CD4-positive, alpha-beta T cell treated with Interleukin-6 for 4 hours (primary cell): ENCODE measurements at regions not wholly inside any gene's neighbourhood (a gene's known extent, or its start where the extent isn't known, plus 50 kb on each side); places are given as distances from the start of the nearest gene placed in this dataset.

Source experiments
- DNase-seq: peaks from one replicate; pipeline ENCODE4 v3.0.0-alpha.2; 2020; ENCODE audit warnings: mixed read lengths

DNA sequence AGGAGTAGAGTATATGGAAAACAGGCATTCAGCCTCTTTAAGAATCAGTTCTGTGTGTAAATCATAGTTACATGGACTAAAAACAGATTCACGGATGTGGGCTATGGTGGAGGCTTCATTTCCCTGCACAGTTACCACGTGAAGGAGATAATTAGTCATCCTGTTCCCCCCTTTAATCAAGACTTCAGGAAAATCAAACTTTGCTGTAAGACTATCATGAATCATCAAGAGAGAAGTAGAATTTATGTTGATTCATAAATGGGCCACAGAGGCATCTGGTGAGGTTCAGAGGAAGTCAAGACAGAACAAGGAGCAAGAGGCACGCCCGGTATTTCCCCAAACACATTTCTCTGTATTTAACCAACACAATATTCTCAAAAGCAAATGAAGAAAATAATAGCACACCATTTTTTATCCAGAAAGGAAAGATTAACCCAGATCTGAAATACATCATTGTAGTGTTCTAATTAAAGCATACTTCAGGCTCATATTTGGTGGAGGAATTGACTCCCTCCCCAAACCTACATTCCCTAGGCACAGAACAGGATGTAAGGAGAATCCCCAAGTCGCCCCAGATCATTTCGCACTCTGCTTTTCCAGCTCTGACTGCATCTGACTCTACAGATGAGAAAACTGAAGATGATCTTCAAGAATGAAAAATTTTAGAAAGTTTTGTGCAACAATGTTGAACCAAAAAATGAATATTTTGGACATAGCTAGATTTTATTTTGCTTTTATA is 175.8 kb upstream of the GAS1 start:
- no peak for DNase-seq

DNA sequence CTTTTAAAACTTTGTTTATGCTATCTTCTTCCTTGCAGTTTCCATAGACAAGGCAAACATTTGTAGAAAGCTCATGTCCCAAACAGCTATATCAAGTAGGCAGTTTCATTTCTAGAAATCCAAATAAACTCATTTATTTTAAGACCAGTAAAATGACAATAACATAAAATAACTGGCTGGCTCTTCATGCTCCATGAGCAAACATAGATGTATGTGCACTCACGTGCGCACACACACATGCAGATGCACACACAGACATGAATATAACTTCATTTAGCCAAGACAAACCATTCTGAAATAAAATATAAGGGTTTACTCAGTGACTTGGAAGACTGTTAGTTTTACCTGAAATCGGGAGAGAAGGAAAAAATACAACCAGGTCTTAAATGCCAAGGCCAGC is 176.5 kb upstream of the GAS1 start:
- DNase-seq: no peak

DNA sequence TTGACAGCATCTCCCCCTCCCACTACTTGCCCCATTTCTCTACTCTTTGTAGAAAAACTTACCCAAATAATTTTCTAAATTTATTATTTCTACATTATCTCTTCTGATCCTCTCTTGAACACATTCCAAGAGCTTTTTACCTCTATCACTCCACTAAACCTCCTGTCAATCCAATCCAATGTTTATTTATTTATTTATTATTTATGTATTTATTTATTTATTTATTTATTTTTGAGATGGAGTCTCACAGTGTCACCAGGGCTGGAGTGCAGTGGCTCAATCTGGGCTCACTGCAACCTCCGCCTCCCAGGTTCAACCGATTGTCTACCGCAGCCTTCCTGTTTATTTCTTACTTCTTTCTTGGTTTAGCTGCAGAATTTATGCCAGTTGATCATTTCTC is 178.5 kb upstream of the GAS1 start:
- DNase-seq: no peak

DNA sequence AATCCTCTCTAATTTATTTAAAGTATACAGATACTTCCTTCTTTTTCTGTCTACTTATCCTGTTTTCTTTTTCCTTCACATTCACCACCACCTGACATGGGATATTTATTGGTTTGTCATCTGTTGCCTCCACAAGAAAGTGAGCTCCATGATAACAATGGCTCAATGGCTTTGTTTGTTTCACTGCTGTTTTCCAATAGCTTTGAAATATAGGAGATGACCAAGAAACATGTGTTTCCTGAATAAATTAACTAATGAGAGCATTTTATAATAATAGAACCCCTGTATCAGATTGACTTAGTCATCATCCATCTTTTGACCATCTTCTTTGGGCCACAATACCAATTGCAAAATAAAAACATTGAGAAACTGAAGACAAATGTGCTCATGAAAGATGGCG is 180.2 kb upstream of the GAS1 start:
- no peak for DNase-seq

DNA sequence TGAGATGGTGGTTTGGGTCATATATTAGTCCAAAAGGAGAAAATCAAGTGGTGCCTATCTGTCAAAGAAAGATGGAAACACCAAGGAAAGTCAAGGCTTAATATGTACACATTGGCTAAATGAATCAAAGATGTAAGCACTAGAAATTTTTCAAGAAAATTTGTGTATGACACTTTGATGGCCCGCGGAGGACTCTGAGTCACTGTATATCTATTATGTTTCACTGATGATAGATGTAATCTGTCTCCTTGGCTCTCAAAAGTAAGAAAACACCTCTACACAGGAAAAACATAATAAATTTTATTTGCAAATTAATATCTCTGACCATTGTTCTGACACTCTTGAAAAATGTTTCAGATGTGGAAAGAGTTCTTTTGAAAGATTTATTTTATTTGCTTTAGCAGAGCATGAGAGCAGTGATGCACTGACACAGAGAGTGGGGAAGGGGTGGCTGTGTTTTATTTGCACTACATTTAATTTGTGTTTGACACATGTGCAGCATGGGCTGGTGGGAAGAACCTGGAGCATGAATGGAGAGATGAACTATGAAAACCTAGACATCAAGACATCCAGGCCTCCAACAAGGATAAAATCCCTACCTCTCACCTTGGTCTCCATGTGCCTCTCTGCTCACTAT is 180.8 kb upstream of the GAS1 start:
- DNase-seq: no peak

DNA sequence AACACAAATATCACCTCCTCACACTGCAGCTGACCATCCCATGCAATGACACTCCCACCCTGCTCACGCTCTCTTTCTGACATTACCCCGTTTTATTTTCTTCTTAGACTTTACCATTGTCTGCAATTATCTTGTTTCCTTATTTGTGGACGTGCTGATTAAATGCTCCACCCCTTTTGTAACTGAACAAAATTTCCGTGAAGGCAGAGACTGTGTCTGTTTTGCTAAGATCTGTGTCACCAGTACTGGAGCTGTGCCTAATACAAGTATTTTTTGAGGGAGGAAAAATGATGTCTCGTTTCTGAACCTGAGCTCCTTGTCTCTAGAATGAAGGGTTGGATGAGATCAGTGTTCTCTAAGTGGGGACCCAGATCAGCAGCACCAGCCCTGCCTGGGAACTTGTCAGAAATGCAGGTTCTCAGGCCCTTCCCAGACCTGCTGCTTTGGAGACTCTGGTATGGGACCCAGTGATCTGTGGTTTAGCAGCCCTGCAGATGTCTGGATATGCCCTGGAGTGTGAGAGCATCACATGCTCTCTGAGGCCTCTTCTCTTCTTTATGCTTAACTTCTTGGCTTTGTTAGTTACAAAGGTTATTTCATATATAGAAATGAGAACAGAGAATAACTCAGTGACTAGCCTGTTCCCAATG is 181.7 kb upstream of the GAS1 start:
- DNase-seq: no peak

DNA sequence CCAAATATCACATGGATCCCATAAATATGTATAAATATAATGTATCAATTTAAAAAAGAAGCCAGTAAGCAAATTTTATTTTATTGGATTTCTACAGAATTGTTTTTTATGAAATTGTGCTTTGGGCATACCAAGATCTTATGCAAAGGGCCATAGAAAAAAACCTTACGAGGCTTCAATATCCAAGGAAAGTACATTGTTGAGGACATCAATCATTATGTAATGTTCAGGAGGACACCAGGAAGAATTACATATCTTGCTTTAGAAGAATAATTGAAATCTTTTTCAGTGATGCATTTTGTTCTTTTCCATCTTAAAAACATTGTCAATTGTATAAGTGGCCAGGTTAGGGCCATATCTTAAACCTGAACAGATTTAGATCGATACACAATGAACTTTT is 187.8 kb upstream of the GAS1 start:
- no peak for DNase-seq

DNA sequence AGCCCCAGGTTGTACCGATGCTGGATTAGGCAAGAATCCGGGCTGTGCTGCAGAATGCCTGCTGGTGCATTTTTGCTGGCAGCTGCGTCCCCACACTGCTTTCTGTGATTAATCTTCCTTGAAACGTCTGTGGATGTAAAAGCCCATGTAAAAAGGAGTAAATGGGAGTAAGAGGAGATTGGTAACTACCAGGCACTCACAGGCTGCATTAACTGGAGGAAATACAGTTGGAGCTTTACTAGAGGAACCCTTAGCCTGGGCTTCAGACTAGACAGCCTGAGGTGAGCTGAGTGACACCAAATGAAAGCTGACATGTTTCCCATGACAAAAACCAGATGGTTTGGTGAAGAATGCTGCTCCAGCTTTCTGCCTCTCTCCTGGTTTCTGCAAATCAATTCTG is 190.4 kb upstream of the GAS1 start:
- DNase-seq: no peak

DNA sequence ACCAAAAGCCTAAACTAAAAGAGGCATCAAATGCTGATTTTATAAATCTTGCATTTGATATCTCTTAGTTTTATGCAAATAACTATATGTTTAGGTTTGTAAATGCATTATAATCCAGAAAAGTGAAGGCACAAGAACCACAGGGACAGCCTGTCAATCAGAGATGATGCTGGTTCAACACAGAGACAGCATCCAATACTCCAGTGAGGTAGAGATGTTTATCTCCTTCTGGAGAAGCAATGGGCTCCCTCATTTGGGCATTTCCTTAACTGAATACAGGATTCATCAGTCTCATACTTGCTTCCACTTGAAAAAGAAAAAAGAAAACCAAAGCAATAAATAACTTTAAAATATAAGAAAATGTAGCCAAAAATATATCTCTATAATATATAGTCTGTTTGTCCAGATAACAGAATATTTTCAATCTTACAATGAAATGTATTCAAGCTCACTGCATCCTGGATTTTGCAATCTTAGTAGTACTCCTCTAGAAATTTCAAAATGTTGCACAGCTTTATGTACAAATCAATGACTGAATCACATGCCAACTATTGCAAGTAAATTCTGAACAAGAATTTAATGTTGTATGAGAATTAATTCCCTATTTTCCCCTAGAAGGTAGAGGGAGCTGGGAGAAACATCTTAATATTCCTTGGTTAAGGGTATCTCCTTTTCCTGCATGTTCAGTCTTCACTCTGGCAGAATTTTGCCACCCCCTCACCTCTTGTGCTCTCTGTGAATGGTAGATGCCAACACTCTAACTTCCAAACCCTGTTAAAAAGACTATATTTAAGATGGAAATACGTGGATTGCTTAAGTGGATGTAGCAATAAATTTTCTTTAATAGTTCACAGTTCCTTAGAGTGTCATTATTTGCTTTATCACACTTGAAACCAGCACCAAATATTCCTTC is 191.1 kb upstream of the GAS1 start:
- DNase-seq: no peak

DNA sequence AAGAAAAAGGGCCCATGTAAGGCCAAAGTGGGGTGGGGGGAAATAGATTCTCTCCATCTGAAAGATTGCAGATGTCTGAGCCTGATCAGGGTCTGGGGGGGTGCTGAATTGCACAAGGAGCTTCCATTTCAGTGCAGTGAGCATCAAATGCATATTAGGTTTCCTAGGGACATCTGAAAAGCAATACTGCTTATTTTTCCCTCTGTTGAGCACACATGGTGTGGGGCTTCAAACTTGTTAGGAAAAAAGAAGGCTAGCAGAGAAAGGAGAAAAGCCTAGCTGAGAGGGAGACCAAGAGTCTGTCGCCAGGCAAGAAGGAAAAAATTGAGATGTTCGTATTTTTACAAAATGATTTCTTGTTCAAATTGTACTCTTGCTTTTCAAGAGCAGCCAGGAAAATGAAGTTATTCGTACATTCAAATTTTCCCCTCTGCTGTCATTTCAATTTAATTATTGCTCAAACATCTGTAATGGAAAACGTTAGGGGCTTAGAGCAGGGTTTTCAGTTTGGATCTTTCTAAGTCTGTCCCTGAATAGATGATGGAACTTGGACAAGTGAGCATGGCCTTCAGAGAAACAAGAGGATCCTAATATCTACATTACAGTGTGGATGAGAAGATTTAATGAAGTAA is 191.9 kb upstream of the GAS1 start:
- no peak for DNase-seq

DNA sequence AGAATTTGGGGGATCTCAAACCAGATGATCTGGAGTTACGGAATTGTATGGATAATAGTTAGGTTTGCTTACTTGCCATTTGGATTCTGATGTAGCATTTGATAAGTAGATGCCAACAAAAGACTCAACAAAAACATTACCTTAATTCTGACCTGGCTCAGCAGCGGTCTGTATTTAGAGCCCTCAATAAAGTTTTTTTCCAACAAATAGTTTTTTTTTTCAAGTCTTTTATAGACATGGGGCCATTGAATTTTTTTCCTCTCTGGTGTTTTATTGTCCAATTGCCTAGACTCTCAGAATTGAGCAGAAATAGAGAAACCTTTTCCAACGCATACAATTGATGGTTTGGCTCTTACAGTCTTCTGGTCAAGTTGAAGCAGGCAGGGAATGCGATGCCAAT is 192.8 kb upstream of the GAS1 start:
- no peak for DNase-seq

DNA sequence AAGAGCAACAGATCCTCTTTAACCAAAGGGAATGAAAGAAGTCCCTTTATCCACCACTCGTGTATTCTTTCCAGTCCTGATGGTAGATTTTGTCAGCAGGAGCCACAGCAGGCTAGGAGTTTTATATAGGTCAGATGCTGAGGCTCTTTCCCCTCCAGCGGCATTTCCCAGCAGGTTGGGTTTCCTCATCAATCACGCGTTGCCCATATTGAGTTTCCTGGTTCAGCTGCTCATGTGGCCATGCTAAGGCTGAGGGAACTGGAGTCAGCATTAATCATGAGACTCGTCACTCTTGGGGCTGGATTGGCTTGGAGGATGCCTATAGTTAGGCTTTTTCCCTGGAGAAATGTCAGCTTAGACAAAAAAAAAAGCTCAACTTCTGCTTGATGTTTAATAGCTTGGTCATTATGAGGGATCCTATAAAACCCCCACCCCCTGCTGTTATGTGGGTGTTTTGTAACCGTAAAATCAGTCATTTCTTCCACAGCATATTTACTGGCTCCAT is 193.4 kb upstream of the GAS1 start:
- no peak for DNase-seq

DNA sequence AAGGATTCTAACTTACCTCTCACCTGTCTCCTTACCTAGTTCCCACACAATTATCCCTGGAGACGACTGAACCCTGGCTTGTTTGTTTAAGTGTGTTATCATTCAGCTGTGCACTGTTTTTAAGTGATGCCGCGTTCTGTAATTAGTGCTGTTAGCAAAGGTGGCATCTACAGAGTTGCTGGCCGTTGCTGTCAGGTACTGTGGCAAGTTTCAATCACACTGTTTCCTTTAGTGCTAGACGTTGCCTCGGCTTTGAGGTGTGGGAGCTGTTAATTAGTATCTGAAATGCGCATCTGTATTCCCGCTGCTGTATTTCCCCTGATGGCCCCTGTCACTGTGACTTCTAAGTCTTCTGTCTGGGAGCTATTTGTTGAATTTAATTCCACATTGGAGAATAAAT is 193.8 kb upstream of the GAS1 start:
- no peak for DNase-seq

DNA sequence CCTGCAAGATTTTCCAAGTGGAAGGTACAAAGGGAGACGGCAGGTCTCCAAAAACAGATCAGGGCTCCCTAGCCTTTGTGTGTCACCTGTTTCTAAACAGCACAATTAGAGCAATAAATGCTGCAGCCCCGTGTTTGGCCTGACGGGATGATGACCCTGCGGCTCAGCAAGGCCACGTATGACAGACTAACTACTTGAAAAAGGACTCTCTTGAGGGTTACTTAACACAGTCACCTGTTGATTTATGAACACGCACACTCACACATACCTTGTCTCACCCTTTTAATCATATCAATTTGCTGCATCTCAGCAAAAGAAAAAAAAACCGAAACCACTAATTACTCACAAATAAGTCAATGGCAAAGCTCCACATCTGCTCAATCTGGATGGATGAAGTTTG is 199.6 kb upstream of the GAS1 start:
- no peak for DNase-seq

DNA sequence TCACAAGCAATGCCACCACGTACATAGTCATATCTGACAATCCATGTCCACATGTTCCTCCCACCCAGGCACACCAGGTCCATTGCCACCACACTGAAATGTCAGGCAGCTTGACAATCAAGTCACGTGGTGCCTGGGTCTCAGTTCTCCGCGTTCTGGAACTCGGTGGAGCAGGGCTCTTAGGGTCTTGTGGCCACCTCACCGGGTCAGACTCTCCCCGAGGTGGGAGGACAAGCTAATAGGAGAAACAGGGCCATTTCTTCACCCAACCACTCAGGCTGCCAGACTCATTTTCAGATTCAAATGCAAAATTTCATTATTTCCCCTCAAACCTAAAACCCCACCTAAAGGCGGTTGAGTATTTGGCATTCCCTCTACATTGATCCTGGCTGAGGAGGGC is 200.5 kb upstream of the GAS1 start:
- DNase-seq: no peak

DNA sequence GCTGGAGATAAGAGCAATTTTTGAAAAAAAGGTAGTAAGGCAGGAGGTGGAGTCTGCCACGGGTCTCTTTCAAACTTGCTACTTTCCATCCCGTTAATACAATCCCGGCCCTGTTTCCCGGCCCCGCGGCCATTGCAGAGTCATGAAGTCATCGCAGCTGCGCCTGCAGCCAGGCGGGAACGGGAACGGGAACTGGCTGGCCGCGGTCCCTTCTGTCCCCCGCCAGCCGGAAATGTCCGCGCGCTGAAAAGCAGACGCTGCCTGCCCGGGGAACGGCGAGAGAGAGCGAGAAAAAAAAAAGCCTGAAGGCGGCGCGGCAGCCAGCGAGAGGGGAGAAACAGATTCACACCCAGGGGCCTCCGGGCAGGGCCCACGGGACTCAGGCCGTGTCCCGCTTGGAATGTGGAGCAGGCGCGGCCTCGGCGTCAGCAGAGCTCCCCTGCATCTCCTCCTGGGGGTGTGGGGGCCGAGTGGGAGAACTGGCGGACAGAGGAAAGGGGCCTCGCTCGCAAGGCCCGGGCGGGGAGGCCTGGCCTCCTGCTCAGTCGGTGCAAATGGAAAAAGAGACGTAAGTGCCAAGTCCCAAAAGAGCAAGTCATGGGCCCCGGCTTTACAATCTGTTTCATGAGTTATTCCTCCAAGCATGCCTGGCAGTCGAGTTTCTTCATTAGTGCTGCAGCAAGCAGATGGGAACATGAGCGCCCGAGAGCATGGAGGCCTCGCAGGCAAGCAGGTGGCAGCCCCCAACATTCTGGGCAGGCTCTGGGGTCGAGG is 201.2 kb upstream of the GAS1 start:
- no peak for DNase-seq

DNA sequence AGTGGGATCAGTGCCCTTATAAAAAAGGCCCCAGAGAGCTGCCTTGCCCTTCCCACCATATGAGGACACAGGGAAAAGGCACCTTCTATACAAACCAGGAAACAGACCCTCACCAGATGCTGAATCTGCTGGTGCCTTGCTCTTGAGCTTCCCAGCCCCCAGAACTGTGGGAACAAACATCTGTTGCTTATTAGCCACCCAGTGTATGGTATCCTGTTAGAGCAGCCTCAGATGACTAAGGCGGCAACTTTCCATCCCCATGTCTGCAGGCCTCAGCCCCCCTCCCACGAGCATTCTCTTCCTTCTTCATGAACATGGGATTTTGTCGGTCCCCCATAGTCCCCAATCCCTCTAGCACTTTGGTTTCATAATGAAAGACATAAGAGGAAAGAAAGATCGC is 202.5 kb upstream of the GAS1 start:
- DNase-seq: no peak

DNA sequence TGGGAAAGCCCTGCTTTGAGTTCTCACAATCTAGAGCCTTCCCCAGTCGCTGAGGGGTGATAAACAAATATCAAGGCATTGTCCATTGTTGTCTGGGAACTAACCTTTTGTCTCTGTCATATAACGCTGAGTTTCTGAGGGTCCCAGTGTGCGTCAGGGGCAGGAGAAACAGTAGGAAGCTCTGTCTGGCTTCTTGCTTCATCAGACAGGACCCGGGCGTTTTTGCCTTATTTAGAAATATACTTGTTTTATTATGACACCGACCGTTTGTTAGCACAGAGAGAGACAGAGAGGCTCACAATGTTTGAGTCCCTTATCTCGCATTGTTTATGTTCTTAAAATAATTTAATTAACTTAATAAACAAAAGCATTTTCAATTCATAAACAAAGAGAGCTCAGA is 204.9 kb upstream of the GAS1 start:
- no peak for DNase-seq

DNA sequence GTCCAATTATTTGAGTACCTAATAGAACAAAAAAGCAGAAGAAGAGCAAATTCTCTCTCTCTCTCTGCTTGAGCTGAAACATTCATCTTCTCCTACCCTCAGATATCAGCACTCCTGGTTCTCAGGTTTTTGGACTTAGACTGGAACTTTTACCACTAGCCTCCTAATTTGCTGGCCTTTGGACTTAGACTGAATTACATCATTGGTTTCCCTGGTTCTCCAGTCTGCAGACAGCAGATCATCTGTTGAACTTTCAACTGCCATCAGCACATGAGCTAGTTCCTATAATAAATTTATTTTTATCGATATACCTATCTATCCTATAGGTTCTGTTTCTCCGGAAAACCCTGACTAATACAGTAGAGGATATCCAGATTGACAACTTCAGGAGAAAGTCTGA is 208.9 kb upstream of the GAS1 start:
- DNase-seq: no peak

DNA sequence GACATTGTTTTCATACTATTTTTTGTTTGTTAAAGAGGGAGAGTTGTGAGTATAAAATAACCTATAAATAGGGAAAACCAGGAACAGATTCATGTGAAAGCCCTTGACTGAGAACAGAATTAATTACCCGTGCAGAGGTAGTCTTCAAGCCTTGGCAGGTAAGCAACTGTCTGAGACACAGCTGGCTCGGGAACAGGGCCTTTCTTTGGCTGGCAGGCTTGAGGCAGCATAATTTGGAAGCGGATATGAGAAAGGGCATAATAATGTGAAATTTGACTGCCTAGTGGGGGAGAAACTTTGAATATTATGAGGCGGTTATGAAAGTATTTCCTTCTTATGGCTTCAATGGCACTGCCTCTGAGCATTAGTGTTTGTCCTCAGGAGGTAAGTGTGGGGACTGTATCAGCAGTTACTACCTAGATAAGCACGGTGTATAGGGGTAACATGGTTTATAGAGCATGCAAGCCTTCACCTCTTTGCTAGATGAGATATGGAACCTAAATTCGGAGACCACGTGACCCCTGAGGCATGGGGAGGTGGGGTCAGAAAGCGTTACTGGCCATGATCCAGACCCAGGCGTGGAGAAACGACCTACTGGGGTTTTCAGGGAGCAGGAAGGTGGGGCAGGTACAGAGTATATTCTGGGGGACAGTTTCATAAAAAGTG is 210.2 kb upstream of the GAS1 start:
- no peak for DNase-seq

DNA sequence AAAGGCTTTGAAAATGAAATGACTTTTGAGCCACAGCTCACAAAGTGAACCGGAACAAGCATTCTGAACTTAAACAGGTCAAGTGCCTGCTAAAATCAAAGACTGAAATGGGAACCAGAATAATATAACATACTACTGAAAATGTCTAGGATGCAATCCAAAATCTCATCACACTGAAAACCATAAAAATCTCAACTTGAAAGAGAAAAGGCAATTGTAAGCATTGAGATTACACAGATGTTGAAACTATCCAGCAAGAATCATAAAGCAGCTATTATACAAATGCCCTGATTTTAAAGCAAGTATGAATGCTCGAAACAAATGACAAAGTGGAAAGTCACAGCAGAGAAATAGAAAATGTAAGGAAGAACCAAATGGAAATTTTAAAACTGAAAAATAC is 211.5 kb upstream of the GAS1 start:
- no peak for DNase-seq
